Eye (tissue), 1 donor: ENCODE measurements at regions not wholly inside any gene's neighbourhood (a gene's known extent, or its start where the extent isn't known, plus 50 kb on each side); places are given as distances from the start of the nearest gene placed in this dataset.
A peak's percentile ranks its signal among the peaks of the same experiment; 100 is the strongest.
"Not testable (repeated sequence)": the region's sequence is repeated elsewhere in the genome, so short reads cannot be mapped to it uniquely, and the experiment has no call there.

Source experiments
- DNase-seq: peaks from one replicate; pipeline ENCODE4 v3.0.0-alpha.2; 2015

DNA sequence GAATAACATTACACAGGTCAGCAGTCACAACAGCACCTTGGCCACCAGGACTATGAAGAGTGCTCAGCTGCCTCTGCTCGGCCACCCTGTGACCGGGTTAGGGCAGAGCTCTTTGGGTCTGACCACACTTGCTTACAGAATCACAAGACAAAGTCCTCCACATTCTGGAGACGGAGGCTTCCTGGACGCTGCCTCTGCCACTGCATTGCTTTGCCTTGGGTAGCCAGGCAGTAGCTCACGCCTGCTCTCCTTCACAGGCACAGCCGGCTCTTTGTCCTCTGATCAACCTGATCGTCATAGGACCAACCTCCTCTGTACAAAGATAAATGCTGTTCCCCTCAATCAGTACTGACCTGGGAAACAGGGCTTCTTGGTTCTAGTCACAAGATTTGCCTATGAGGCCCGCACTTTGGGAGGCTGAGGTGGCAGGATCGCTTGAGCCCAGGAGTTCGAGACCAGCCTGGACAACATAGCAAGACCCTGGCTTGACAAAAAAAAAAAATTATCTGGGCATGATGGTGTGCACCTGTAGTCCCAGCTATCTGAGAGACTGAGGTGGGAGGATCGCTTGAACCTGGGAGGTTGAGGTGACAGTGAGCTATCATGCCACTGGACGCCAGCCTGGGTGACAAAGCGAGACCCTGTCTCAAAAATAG lies 128.4 kb upstream of the IER5L start:
- DNase-seq = no peak

DNA sequence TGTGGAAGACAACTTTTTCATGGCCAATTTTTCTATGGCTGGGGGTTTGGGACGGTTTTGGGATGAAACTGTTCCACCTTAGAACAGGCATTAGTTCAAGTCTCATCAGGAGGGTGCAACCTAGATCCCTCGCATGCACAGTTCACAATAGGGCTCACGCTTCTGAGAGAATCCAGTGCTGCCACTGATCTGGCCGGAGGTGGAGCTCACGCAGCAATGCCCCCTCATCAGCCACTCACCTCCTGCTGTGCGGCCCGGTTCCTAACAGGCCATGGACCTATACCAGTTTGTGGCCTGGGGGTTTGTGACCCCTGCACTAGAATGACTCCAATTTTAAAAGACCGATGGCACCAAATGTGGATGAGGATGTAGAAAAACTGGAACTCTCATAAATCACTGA lies 127.2 kb upstream of the IER5L start:
- no peak for DNase-seq

DNA sequence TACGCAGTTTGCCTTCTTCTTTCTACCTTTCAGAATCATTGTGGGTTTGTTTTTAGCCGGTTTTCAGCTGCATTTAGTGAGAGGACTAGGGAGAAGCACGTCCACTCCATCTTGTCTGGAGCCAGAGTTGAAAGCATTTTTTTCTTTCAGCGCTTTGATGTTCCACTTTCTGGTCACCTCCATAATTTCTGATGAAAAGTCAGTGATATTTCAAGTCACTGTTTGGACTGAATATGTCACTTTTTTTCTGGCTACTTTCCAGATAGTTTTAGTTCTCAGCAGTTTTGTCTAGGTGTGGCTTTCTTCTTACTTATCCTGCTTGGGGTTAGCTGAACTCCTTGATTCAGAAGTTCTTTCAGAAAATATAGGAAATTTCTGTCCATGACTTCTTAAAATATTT lies 123.9 kb upstream of the IER5L start:
- no peak for DNase-seq

DNA sequence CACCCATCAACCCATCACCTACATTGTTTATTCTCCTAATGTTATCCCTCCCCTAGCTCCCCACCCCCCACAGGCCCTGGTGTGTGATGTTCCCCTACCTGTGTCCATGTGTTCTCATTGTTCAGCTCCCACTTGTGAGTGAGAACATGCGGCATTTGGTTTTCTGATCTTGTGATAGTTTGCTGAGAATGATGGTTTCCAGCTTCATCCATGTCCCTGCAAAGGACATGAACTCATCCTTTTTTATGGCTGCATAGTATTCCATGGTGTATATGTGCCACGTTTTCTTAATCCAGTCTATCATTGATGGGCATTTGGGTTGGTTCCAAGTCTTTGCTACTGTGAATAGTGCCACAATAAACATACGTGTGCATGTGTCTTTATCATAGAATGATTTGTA lies 118.1 kb upstream of the IER5L start:
- not testable (repeated sequence) for DNase-seq

DNA sequence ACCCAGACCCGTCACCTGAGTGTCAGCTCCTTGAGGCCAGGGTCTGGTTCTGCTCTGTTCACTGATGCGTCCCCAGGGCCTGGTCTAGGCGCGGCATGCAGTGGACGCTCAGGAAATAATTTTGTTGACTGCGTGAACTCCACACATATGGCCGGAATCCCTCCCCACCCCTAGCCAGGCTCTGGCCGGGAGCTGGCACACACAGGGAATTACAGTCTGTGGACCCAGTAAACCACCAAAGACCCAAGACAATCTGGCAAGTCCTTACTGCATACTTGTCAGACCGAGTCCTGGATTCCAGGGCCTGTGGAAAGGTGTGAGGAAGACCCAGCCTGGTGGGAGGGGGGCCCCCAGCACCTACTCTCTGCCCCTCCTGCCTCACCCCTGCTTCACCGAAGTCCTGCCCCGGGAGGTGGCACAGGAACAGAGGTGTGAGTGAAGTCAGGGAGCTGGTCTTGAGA lies 113.0 kb upstream of the IER5L start:
- DNase-seq = no peak

DNA sequence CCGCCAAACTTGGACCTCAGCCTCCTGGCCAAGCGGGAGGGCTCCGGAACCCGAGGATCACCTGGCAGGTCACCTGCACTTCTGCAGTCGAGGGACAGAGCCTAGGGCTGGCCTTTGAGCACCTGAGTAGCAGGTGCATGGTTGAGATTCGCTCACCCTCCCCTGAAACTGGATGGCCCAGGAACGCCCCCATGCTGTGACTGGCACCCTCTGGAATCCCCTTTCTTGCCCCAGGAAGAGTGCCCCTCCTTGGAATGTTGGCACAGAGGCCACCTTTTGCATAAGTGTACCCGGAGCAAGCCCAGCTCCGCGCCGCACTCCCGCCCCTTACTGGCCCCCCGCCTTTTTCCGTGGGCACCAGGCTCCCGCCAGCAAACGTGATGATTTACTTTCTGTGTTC lies 112.5 kb upstream of the IER5L start:
- DNase-seq = no peak

DNA sequence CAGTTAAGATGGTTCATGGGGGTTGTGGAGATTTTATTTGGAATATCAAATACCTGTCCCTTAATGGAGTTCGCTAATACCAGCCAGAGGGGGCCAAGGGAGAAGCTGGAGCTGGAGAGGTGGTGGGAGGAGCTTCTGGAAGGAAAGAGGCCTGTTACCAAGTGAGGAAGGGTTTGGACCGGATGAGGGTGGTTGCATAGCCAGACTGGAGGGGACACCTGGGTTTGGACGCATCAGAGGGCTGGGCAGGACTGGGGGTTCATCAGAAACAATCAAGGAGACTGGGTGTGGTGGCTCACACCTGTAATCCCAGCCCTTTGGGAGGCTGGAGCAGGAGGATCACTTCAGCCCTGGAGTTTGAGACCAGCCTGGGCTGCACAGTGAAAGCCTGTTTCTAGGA lies 111.8 kb upstream of the IER5L start:
- DNase-seq = no peak

DNA sequence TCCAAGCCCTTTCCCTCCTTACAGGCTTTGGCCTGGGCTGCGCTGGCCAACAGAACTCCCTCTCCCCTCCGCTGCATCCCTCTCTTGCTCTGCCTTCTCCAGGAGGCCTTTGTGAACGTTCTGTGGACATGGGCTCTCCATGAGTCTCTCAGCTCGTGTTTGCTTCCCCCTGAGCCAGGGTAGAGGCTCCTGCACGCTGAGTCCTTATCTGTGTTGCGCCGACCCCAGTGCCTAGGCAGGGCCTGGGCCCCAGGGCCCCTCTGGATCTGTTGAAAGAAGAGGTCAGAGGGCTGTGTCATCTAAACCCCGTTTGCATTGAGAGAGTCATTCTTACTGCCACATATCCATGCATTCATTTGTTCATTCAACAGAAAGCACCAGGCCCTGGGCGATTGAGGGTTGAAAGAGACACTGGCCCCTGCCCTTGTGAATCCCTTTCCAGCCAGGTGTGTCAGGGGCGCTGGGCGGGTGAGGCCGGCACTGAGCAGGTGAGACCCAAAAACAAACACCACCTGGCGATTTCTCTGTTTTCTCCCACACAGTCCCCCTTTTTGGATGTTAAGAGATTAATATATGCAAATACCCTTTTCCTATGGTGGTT lies 111.2 kb upstream of the IER5L start:
- DNase-seq = no peak

DNA sequence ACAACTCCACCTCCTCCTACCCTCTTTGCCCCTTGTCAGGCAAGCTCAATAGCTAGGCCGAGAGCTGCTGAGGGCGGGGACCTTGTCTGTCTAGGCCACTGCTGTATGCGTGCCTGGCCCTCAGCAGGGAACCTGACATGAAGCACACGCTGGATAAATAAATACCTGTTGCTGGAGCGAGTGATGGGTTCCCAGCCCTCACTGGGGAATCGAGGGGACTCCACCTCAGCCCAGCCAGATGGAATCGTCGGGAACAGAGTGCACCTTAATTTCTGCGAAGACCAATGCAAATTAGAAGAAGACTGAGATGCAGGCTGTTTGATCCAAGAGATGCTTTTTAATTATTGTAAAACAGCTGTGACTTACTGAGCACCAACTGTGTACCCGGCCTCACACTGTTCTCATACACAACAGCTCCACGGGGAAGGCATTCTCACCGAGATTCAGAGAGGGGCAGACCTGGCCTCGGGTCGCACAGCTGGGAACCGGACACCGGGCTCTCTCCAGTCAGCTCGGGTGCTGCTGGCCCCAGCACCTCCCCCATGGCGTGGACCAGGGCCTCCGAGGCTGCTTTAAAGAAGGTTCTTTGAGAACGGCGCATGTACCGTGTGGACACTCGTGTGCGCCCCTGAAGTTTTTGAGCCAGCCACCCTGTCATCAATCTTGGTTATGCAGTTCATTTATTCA lies 109.7 kb upstream of the IER5L start:
- no peak for DNase-seq

DNA sequence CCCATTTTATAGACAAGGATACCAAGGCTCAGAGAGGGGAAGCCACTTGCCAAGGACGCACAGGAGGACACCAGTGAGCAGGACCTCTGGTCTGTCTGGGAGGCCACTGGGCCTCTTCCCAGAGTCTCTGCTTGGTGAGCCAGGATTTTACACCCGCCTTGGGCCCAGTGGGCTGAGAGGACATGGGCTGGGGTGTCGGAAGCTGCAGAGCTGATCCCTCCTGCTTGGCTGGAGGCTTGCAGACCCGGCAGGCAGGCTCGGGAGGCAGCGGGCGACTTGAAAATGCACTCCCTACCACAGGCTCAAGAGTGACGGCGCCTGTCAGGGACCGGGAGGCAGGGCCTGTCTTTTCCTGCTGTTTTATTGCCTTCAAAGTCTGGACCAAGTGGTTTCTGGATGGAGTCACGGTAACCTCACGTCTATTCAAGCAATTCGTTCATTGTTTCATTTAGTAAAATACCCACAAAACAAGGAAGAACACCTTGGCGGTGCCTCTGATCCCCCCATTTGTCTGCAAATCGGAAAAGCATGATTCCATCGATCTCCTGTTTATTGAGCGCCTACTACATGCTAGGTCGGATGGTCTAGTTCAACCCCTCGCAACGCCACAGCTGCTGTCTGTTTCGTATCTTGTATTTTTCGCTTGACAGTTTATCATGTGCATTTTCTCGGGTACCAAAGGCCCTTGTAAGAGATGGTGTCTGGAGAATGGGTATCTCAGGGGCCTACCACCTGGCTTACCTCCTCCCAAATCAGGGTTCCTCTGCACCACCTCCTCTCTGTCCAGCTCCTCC lies 108.1 kb upstream of the IER5L start:
- DNase-seq = no peak

DNA sequence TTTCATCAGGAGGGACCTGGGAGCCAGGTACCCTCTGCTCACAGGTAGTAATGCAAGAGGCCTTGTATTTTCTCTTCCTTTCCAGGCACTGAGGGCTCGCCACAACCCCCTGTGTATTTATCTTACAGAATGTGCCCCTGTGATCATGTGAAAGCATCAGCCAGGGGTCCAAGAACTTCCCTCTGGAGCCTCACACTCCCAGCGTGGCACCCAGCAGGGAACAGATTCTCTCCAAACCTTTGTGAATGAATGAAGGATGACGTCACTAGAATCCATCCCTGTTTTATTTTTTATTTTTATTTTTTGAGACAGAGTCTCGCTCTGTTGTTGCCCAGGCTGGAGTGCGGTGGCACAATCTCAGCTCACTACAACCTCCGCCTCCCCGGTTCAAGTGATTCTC lies 107.3 kb upstream of the IER5L start:
- DNase-seq = no peak

DNA sequence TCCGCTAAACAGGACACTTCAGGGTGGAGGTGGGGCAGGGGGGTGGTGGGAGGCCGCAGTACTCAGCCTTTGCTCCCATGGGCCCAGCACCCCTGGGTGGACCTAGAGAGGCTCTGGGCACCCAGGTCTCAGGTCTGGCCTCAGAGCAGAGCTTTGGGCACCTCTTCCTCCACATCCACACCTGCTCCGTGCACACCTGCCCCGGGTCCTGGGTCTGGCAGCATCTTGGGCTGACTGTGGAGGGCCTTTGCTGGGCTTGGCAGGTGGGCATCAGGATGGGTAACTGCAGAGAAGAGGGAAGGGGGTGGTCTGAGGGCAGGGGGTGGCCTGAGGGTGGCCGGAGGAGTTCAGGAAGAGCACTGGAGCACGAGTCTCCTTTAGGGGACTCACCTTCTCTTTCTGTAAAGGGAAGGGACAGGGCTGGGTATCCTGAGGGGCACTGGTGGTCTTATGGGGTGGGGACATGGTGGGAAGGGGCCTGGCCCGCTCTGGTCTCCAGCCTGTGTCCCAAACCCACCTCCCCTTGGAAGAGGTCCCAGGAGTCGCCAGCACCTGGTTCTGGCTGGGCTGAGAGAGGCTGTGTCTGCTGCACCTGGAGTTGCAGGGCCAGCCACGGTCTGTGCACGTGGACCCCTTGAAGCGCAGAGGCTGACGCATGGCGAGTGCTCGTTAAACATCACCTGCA lies 106.7 kb upstream of the IER5L start:
- no peak for DNase-seq

DNA sequence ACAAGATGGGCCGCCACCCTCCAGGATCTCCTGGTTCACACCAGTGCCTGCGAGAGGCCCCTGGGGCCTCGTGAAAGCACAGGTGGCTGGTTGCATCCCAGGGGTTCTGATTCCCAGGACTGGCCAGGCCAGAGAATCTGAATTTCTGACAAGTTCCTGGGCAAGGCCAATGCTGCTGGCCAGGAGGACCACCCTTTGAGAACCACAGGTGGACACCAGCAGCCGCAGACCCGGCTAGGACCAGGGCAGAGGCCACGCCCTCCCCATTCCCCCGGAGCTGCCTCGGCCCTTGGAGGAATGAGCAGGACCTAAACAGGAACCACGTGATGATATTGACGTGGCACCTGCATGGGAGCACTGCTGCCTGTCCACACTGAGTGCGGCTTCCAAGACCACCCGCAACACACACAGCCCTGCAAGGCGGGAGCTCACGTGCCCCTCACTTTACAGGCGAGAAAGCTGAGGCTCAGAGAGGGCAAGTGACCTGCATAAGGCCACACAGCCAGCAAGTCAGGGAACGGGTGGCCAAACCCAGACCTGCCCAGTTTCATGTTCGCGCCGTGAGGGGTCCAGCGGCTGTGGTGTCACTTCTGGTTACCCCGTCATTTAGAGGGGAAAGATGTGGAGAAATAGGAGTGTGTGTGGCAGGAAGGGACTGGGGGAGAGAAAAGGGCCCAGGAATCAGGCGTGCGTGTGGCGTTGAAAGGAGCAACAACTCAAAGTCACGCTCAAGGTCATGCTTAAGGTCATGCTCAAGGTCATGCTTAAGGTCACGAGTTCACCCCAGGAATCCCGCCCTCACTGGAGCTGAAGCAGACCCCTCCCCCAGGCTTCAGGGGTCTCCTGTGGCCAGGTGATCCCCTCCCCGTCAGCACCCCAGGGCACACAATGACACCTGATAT lies 105.9 kb upstream of the IER5L start:
- DNase-seq = no peak

DNA sequence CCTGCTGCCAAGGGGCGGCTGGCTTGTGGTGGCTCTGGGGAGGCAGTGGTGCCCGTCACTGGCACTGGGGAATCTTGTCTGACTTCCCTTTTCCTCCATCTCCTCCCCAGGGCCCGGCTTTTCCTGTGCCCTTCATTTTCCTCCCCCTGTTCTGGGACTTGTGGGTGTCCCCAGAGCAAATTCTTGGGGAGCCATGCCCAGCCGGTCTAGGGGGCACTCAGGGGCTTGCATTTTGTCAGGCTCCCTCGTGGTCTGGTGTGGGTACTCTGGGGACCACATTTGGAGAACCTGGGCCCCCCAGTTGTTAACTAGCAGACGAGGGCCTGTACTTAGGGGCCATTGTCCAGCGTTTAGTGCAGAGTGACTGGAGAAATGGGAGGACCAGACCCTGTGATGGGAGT lies 105.2 kb upstream of the IER5L start:
- DNase-seq = no peak

DNA sequence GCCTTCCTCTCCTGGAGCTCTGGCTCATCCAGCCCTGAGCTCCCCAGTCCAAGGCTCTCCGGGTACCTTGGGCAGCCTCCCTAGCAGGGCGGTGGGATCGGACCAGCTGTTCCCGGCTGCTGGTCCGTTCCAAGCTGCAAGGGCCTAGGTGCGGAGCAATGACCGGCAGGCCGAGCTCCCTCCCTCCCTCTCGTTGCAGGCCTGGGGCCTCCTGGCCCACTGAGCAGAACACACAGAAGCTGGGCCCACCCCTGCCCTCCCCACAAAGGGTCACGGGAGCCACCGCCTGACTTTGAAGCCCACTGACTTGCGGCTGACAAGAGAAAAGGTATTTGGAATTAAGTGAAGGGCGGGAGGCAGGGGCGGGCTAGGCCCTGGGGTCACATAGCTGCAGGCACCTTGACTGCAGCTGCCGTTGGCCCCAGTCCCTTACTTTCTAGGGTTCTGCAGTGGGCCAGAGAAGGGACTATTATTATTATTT lies 104.7 kb upstream of the IER5L start:
- DNase-seq = no peak

DNA sequence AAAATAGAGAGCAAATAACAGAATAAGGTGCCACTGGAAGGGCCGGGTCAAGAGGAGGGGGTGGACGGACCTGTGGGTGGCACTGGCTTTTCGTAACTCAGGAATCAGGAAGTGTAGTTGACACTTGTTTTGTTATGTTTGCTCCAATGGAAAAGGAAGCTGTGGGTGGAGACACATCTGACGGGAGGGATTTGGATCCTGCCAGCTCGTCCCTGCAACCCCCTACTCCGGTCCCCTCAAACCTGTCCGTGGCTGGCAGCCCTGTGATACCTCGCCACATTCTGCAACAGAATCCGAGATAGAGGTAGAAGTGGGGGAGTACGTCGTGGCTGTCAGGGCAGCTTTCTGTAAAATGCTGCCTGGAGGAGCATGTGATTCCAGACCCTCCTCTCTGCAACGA lies 104.2 kb upstream of the IER5L start:
- DNase-seq = no peak

DNA sequence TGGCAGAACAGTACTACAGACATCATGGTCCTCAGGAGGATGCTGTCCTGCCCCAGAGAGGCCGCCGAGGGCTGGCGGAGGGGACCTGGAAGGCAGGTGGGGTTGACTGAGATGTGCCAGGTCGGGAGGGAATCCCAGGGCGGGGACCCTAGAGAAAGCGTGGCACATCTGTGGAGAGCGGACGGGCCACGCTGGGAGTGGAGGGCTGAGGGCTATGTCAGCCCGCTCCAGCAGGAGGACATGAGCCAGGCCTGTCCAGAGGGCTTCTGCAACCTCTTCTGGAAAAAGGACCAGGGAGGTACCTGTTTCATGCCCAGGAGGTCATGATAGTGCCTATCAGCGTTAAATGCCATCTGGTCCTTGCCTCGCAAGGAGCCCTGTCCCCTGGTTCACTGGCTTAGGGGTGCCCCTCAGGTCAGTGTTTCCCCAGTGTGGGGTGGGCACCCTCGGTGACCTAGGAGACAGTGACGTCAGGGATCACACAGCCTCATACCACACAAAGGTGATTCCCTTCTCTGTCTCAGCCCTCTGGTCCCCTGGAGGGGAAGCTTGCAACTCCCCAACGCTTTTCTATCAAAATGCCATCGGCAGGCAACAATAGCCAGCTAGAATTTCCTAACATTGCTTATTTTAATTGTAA lies 103.6 kb upstream of the IER5L start:
- no peak for DNase-seq

DNA sequence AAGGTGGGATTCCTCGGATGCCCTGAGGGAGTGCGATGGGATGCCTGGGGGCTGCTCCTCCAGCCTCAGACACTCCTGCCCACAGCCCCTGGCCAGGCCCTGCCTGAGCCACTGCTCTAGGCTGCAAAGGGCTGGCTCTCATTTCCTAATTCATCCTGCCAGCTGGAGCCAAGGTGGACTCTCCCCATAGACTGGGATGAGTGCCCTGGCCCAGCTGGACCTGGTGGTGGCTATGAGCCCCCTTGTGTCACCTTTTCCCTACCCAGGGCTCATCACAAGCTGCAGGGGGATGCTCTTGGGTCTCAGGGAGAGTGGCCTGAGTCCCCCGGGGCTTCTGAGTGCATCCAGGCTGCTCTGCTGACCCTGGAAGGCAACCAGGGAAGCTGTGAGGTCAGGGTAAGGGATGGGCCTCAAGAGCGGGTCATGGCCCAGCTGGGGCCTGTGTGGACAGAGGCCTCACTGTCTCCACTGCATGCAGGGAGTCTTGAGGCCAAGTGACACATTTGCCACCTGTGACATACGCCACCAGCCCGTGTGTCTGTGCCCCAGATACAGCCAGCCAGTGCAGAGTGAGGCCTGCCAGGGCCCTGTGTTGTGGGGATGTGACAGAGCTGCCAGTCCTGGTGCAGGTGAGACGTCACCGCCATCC lies 102.7 kb upstream of the IER5L start:
- DNase-seq = no peak

DNA sequence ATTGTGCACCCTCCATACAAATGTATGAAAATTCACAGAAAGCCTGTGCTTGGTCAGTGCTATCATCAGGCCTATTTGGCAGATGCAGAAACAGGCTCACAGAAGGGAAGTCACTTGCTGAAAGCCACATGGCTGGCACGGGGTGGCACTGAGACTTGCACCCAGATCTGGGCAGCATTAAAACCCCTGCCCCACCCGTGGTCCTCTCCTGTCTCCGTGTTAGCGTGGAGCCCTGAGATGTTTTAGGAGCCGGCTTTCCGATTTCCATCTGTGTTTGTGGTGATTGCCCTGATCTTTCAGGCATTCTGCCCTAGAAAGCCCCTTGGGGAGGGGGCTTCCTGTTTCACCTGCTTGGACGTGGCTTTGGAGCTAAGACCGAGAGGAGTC lies 102.2 kb upstream of the IER5L start:
- no peak for DNase-seq

DNA sequence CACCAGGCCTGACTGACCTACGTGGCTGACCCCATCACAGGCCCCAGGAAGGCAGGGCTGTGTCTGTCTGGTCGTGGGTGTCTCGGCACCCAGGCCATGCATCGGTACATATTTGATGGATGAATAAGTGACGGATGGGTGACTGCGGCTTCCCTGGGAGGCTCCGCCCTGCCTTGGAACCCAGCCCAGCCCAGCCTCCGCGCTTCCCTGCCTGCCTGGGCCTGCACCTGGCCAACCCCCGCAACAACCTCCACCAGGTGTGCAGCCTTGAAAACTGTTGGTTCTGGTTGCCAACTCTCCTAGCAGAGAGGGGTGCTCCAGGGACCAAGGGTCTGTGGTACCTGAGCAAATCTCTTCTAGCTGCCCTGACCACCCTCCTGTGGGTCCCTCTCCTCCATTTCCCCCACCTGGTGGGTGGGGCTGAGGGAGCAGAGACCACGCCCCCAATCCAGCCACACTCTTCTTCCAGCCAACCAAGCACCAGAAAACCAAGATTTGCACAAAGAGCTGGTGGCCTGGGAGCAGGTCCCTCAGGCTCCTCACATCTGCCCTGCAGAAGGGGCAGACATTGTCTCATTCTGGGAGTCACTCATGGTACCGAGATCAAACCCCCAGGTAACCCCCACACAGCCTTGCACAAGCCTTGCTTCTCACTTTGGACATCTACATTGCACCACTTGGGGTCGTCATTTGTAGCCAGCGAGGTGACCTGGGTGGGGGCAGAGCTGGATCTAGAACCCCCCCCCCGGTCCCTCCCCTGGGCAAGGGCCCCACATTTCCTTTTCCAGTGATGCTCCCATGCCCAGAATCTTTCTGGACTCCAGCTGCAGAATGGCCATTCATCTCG lies 100.6 kb upstream of the IER5L start:
- peak; percentile 45 for DNase-seq
